Bronchial epithelial cell (primary cell): ENCODE measurements at regions not wholly inside any gene's neighbourhood (a gene's known extent, or its start where the extent isn't known, plus 50 kb on each side); places are given as distances from the start of the nearest gene placed in this dataset.

Experiments used
- DNase-seq: peaks from one replicate; pipeline ENCODE4 v3.0.0-alpha.2; 2010; ENCODE audit warnings: low read depth
- FAIRE-seq: peaks from 2 replicates; lab custom pipeline; 2011; peaks lifted over from hg19 to GRCh38; lab: Jason Lieb, UNC
- H3K27me3 ChIP-seq: 2 replicates; pipeline ENCODE4 v1.5.1; 2011; ENCODE audit warnings: low read length; ENCODE audit not compliant: control insufficient read depth, insufficient read depth
- H3K36me3 ChIP-seq: 2 replicates; pipeline ENCODE4 v1.5.1; 2011; ENCODE audit warnings: low read length; ENCODE audit not compliant: control insufficient read depth, insufficient read depth
- H3K4me3 ChIP-seq: 2 replicates; pipeline ENCODE4 v1.5.1; 2011; ENCODE audit warnings: mild to moderate bottlenecking, low read depth, low read length, control low read depth
- CTCF ChIP-seq: IDR thresholded peaks from 2 replicates; pipeline ENCODE4 v1.5.1; 2011; ENCODE audit warnings: mild to moderate bottlenecking, moderate library complexity, low read length, control low read depth, inconsistent platforms; ENCODE audit not compliant: insufficient read depth, severe bottlenecking

- H3K4me3 ChIP-seq, result no peak overlapping the region
- FAIRE-seq, result peak; percentile 40
- H3K36me3 ChIP-seq, result no peaks in the 10 kb centered on the region
- TF ChIP-seq CTCF, result no peak
- H3K27me3 ChIP-seq, result no peaks in the 10 kb centered on the region
- DNase-seq, result no peak
Observed at GRCh38 chr17:65477600-65477999, 83.8 kb downstream of the AXIN2 start.

- Histone ChIP-seq H3K4me3 (no peak overlapping the region), H3K36me3 (no peaks in the 10 kb centered on the region), H3K27me3 (no peaks in the 10 kb centered on the region)
- DNase-seq (no peak), FAIRE-seq (no peak)
- TF ChIP-seq CTCF, result no peak
Observed at GRCh38 chr17:65474660-65475059, 86.8 kb downstream of the AXIN2 start.

GRCh38 chr17:65473985-65474384, 87.5 kb downstream of the AXIN2 start:
- H3K4me3 ChIP-seq, result no peak overlapping the region
- FAIRE-seq, result no peak
- no peaks in the 10 kb centered on the region for H3K36me3 ChIP-seq
- TF ChIP-seq CTCF, result no peak
- no peak for DNase-seq
- no peaks in the 10 kb centered on the region for H3K27me3 ChIP-seq

GRCh38 chr17:65473363-65473762, 88.1 kb downstream of the AXIN2 start:
- no peak for TF ChIP-seq CTCF
- no peaks in the 10 kb centered on the region for H3K36me3 ChIP-seq
- H3K4me3 ChIP-seq, result no peak overlapping the region
- DNase-seq (no peak), FAIRE-seq (no peak)
- H3K27me3 ChIP-seq, result no peaks in the 10 kb centered on the region

GRCh38 chr17:65472666-65473309, 88.7 kb downstream of the AXIN2 start:
- Histone ChIP-seq H3K4me3 (no peak overlapping the region), H3K27me3 (no peaks in the 10 kb centered on the region), H3K36me3 (no peaks in the 10 kb centered on the region)
- FAIRE-seq, result no peak
- DNase-seq, result no peak
- TF ChIP-seq CTCF, result no peak

- DNase-seq (no peak), FAIRE-seq (no peak)
- Histone ChIP-seq H3K36me3 (no peaks in the 10 kb centered on the region), H3K27me3 (no peaks in the 10 kb centered on the region), H3K4me3 (no peak overlapping the region)
- no peak for TF ChIP-seq CTCF
Observed at GRCh38 chr17:65470783-65471182, 90.7 kb downstream of the AXIN2 start.
